Left renal pelvis (tissue), 4 donors: ENCODE measurements at regions not wholly inside any gene's neighbourhood (a gene's known extent, or its start where the extent isn't known, plus 50 kb on each side); places are given as distances from the start of the nearest gene placed in this dataset.
"Not testable (repeated sequence)": the region's sequence is repeated elsewhere in the genome, so short reads cannot be mapped to it uniquely, and the experiment has no call there.

Experiments used
- DNase-seq, 4 donors: peaks; one replicate each; pipeline ENCODE4 v3.0.0-alpha.2; 2013; ENCODE audit warnings: low read depth in 4 of 4, low spot score in 3 of 4

DNA sequence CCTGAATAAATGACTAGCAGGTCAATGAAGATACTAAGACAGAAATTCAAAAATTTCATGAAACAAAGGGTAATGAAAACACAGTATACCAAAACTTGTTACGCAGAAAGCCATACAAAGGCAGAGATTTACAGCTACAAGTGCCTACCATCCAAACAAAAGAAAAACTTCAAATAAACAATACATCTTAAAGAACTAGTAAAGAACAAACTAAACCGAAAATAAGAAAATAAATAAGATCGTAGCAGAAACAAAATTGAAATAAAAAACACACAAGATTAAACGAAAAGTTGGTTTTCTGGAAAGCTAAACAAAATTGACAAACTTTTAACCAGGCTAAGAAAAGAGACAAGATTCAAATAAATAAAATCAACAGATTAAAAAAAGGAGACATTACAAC, 51.5 kb downstream of the VPREB1 start:
- not testable (repeated sequence) for DNase-seq

DNA sequence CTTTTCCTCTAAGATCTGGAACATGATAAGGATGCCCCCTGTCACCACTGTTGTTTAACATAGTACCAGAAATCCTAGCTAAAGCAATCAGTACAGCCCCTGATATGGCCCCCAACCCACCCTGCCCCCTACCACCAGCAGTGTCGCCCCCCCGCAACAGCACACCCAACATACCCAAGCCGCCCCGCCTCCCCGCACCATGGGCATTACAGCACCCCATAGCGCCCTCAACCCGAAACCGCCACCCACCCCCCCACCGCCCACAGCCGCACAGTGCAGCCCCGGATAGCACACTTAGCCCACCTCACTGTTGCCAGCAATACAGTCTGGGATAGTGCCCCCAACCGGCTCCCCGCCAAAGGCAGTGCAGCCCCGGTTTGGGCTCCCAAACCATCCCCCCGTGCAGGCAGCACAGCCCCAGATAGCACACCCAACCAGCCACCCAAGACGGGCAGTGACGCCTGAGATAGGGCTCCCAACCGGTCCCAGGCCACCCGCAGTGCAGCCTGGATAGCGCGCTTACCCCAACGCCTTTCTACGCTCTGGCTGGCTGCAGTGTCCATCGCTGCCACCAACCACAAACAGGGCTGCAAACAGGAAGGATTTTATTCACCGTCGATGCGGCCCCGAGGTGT, 52.7 kb downstream of the VPREB1 start:
- DNase-seq: not testable (repeated sequence)

DNA sequence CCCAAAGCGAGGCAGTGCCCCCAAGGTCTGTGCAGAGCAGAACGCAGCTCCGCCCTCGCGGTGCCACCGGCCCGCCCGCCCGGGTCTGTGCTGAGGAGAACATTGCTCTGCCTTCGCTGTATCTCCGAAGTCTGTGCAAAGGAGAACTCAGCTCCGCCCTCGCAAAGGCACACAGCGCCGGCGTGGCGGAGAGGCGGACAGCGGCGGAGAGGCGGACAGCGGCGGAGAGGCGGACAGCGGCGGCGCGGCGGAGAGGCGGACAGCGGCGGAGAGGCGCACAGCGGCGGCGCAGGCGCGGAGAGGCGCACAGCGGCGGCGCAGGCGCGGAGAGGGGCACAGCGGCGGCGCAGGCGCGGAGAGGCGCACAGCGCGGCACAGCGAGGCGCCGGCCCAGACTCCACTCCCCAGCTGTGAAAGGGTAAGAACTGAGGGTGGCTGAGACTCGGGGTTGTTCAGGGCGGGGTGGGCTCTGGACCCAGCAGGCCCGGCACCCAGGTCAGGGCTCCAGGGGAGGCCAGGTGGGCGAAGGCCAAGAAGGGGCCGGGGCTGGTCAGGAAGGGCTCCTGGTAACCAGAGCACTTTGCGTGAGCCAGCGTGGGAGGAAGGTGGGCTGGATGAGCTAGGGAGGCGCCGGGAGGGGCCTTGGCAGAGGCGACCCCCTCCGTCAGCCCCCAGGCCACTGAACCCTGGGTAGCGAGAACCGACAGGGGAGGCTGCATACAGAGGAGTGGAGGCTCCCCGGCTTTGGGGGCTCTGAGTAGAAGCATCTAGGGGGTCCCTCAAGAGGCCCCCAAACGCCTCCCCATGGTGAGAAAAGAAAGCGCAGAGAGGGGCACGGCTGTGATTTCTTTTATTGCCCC, 53.4 kb downstream of the VPREB1 start:
- DNase-seq: peak in 3 of 4 donors; percentile 18 to 39 (median 20)

DNA sequence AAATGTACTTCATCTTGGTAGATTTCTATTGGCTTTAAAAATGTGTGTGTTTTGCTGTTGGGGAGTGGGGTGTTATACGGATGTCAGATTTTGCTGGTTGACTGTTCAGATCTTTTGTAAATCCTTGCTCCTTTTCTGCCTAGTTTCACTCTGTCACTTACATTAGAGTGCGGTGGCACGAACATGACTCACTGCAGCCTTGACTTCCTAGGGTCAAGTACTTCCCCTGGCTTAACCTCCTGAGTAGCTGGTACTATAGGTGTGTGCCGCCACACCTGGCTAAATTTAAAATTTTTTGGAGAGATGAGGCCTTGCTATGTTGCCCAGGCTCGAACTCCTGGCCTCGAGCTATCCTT, 54.0 kb downstream of the VPREB1 start:
- DNase-seq: not testable (repeated sequence)

DNA sequence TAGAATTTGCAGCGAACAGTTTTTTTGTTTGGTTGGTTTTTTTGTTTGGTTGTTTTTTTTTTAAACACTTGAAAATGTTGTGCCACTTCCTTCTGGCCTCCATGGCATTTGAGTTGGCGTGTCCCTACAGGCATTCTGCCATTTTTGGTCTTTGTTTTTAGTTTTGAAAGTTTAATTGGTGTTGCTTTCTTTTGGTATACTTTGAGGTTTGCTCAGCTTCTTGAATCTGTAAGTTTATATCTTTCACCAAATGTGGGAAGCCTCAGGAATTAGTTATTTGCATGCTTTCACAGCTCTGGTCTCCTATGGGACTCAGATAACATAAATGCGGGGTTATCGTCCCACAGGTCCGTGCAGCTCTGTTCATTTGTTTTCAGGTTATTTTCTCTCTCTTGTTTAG, 55.9 kb downstream of the VPREB1 start:
- not testable (repeated sequence) for DNase-seq

DNA sequence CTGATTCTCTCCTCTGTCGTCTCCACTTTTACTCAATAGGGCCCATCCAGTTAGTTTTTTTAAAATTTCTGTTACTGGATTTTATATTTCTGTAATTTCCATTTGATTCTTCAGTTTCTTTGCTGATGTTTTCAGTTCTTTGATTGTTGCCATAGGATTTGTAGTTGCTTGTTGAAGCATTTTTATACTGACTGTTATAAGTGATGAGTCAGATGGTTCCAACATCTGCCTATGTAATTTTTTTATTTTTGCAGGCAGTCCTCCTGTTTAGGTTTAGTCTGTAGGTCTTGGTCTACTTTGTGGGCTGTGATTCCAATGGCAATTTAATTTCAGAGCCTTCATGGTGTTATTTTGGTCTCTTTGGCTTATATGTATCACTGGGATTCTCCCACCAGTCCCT, 56.4 kb downstream of the VPREB1 start:
- DNase-seq: not testable (repeated sequence)

DNA sequence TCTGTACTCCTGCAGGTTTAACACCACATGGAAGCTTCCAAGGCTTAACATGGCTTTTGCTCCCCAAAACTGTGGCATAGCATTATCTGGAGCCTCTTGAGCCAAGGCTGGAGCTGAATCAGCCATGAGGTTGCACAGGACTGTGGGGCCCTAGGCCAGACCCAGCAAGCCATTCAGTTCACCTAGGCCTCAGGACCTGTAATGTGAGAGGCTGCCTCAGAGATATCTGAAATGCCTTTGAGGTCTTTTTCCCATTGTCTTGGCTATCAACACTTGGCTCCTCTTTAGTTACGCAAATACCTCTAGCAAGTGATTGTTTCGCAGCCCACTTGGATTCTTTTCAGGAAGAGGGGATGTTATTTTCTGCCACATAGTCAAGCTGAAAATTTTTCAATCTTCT, 72.0 kb downstream of the VPREB1 start:
- DNase-seq: no peak

DNA sequence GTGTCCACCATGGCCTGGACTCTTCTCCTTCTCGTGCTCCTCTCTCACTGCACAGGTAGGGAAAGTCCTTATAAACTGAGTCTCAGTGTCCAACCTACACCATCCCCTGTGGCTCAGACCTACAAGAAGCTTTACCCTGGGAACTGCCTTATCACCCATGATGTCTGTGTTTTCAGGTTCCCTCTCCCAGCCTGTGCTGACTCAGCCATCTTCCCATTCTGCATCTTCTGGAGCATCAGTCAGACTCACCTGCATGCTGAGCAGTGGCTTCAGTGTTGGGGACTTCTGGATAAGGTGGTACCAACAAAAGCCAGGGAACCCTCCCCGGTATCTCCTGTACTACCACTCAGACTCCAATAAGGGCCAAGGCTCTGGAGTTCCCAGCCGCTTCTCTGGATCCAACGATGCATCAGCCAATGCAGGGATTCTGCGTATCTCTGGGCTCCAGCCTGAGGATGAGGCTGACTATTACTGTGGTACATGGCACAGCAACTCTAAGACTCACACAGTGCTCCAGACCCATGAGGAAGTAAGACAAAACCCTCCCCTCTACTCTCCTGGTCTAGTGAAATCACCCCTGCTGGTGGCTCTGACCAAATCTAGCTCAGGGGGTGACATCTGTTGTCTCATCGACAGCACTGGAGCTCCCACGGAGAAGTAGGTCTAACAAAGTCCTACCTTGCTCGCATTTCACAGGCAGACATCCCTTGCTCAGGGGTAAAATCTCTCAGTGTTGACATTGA, 74.3 kb downstream of the VPREB1 start:
- no peak for DNase-seq

DNA sequence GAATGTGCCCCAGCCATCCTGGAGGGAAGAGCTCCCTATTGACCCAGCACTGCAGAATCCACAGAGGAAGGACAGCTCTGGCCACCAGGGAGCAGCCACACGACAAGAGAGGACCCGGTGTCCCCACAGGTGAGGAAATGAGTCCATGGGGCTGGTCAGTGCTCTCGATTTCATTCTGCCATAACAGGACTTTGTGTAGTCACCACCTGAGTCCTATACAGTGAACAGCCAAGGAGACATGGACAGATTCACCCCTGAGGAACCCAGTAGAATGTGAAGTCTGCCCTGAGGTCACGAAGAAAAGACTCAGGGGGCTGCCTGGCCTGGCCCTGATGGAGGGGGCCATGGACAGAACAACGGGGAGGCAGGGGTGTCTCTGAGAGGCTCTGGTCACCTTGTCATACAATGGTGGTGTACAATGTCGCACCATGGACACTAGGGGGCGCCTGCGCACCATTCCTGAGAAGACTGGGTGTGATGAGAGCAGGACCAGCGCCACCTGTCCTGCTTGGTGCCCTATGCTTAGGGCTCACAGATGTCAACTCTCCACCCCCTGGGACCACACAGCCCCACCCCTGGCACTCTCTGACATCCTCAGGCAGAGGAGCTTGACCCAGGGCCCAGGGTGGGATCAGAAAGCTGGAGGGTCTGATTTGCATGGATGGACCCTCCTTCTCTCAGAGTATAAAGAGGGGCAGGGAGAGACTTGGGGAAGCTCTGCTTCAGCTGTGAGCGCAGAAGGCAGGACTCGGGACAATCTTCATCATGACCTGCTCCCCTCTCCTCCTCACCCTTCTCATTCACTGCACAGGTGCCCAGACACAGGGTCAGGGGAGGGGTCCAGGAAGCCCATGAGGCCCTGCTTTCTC, 77.4 kb downstream of the VPREB1 start:
- peak in 2 of 4 donors; percentile 22 to 40 for DNase-seq

DNA sequence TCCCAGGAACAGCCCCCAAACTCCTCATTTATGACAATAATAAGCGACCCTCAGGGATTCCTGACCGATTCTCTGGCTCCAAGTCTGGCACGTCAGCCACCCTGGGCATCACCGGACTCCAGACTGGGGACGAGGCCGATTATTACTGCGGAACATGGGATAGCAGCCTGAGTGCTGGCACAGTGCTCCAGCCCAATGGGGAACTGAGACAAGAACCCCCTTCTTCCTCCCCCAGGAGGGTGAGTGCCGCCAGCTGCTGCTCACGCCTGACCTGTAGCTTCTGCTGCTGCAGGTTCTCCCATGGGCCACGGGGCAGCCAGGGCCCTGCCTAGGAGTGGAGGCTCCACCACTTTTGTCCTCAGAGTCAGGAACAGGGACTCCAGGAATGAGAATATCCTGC, 78.2 kb downstream of the VPREB1 start:
- no peak for DNase-seq

DNA sequence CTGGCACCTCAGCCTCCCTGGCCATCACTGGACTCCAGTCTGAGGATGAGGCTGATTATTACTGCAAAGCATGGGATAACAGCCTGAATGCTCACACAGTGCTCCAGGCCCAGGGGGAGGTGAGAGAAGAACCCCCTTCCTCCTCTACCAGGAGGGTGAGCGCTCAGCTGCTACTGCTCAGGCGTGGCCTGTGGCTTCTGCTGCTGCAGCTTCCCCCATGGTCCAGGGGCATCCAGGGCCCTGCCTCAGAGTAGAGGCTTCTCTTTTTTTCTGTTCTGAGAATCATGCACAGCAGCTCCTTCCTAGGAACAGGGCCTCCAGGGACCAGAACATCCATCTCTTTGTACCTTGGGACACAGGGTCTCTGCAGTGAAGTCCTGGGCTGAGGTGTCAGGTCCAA, 83.1 kb downstream of the VPREB1 start:
- no peak for DNase-seq

DNA sequence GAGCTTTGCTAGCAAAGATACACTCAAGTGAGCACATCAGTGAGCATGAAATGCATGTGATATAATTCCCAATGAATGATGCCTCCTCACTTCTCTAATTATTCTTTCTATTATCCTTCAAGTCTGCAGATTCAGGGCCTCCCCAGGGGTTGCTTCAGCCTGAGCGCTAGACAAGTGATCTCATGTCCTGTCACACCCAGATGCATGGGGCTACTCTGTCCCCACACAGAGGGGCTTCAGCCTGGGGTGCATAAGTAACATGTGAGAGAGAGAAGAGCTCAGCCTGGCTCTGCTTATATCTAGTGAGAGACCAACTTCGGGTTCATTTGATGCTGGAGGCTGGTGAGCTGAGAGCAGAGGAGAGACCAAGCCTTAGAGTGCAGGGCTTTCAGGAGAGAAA, 85.2 kb downstream of the VPREB1 start:
- no peak for DNase-seq

DNA sequence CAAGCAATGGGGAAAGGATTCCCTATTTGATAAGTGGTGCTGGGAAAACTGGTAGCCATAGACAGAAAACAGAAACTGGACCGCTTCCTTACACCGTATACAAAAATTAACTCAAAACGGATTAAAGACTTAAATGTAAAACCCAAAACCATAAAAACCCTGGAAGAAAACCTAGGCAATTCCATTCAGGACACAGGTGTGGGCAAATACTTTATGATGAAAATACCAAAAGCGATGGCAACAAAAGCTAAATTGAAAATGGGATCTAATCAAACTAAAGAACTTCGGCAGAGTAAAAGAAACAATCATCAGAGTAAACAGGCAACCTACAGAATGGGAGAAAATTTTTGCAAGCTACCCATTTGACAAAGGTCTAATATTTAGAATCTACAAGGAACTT, 91.1 kb downstream of the VPREB1 start:
- DNase-seq: not testable (repeated sequence)

DNA sequence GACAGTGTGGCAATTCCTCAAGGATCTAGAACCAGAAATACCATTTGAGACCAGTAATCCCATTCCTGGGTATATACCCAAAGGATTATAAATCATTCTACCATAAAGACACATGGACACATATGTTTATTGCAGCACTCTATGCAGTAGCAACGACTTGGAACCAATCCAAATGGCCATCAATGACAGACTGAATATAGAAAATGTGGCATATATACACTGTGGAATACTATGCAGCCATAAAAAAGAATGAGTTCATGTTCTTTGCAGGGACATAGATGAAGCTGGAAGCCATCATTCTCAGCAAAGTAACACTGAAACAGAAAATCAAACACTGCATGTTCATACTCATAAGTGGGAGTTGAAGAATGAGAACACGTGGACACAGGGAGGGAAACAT, 91.7 kb downstream of the VPREB1 start:
- not testable (repeated sequence) for DNase-seq

DNA sequence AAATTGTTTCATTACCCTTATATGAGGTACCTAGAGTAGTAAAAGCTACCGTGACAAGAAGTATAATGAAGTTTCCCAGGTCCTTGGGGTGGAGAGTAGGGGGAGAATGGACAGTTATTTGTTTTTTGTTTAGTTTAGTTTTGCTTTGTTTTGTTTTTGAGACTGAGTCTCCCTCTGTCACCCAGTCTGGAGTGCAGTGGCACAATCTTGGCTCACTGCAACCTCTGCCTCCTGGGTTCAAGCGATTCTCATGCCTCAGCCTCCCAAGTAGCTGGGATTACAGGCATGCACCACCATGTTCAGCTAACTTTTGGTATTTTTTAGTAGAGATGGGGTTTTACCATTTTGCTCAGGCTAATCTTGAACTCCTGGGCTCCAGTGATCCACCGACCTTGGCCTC, 94.2 kb downstream of the VPREB1 start:
- not testable (repeated sequence) for DNase-seq

DNA sequence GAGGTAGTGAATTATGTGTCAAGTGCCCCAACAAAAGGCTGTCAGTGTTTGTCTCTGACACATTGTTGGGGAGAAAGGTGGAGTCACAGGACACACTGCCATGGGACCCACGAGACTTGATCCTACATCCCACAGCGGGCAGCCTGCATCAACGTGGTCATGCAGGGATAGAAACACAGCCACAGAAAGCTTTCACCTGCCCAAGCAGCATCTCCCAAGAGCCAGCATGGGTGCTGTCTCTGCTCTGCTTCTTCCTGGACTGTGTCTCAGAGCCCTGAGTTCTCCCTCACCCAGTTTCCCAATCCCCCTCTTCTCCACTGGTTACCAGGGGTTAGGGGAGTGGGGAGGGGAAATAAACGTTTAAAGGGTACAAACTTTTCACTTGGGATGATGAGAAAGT, 97.2 kb downstream of the VPREB1 start:
- DNase-seq: no peak

DNA sequence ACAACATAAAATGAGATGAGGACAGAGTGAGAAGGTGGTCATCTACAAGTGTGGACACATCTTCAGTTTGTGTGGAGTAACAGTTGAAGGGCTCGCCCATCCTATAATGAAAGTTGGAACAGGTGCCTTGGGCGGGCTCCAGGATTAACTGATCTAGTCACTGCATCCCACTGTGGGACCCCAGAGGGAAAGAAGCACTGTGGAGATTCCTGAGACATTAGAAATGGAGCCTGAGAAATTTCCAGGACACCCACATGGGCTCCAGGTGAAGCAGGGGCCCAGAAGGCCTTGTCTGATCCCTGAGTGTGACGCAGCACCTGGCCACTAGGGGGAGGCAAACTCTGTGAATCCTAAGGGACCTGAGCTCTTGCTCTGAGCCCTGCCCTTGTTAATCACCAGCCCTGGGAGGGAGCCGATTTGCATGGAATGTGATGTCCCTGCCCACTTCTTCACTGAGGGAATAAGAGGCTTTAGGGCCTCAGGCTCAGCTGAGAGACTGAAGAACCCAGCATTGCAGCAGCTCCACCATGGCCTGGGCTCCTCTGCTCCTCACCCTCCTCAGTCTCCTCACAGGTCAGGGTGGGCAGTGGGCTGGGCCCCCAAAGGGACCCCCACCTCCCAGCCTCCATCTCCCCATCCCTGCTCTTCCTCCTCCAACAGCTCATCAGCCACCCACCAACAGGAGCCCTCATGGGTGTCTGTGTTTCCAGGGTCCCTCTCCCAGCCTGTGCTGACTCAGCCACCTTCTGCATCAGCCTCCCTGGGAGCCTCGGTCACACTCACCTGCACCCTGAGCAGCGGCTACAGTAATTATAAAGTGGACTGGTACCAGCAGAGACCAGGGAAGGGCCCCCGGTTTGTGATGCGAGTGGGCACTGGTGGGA, 98.4 kb downstream of the VPREB1 start:
- peak; percentile 19 to 65 (median 33) for DNase-seq

DNA sequence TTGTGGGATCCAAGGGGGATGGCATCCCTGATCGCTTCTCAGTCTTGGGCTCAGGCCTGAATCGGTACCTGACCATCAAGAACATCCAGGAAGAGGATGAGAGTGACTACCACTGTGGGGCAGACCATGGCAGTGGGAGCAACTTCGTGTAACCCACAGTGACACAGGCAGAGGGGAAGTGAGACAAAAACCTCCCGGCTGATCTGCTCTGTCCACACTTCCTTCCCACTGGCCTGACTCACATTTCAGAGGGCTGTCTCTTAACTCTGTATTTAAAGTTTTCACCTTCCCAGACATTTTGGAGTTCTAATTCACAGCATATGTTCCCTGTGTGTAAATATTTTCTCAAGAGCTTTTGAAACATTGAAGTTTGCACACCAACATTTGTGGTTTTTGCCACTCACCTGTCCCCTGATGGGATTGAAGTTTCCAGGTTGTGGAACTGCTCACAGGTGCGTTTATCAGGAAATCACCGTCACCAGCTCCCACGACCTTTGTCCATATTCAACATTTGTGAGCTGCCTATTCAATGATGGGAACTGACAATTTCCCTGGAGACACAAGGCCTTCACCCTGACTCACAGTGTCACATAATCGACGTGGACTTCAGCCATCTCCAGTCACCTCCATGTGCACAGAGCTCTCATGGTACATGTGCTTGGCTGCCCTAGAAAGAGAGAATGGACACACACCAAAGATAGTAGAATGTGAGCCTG, 99.2 kb downstream of the VPREB1 start:
- no peak for DNase-seq

DNA sequence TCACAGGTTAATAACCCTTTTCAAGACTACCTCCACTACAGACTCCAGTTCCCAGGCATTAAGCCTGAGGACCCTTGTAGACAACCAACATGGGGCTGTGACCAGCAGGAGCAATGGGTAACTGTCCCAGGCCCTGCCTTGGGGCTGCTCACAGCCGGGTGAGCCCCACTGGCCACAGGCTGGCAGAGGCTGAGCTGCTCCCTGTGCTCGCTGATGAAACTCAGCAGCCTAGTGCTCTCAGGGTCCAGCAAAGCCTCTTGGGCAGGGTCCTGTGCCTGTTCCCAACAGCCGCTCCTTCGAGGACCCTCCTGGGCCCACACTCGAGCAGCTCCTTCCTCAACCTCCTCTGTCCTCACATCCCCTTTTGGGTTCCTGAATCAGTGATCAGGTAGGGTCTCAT, 99.8 kb downstream of the VPREB1 start:
- no peak for DNase-seq
